SHP77 treated with DMSO at 0.1 percent for 48 hours (cell line): ENCODE measurements at regions not wholly inside any gene's neighbourhood (a gene's known extent, or its start where the extent isn't known, plus 50 kb on each side); places are given as distances from the start of the nearest gene placed in this dataset.

Experiments used
- DNase-seq: peaks from one replicate; lab custom pipeline; 2025; lab: John Stamatoyannopoulos, UW

- no peak for DNase-seq
Observed at GRCh38 chr6:6918216-6918983, 189.4 kb upstream of the RREB1 start.

- no peak for DNase-seq
Observed at GRCh38 chr6:6919173-6919572, 188.6 kb upstream of the RREB1 start.

DNA sequence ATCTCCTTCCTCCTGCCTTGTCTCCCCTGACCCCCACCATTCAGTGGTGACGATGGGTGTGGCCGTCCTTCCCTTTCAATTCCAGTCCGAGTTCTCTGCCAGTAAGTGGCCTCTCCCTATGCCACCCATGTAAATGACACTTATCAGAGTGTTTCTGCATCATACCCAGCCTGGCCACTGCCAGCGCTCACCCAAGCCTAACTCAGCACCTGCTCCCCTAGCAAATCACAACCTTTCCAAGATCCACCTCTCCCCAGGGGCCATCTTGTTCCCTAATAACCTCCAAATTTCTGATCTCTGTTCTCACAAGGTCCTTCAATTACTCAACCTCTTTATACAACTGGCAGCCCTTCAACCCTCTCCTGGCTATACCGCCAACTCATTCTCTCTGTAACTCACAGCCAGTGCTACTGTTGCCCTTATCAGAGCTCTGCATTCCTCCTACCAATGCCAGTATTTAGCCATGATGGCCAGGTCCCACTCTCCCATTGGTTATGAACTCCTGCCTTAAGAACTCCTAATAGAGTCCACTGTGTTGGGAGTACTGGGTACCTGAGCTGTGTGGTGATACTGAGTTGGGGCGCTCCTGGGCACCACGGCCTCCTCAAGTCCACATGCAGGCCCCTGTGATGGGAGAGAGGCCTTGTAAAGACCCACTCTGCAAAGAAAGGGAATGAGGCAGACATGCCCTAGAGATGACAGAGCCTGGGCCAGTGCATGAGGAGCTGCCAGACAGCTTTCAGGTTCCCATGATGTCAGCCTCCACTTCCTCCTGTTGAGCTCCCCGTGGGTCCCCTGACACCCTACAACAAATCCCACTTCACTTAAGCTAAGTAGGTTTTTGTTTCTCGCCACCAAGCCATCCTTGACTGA is 187.4 kb upstream of the RREB1 start:
- DNase-seq = no peak

GRCh38 chr6:6920987-6921313 is 186.8 kb upstream of the RREB1 start:
- no peak for DNase-seq

DNA sequence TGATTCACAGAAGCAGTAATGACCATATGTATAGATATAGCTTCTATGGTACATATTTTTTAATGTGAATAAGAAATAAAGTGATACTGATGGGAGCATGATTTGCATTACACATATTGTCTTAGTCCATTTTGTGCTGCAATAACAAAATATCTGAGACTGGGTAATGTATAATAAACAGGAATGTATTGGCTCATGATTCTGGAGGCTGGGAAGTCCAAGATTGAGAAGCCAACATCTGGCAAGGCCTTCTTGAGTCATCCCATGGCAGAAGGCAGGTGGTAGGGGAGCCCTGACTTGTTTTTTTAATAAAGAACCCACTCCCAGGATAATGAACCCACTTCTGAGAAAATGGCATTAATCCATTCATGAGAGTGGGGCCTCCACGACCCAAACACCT is 185.6 kb upstream of the RREB1 start:
- no peak for DNase-seq

DNA sequence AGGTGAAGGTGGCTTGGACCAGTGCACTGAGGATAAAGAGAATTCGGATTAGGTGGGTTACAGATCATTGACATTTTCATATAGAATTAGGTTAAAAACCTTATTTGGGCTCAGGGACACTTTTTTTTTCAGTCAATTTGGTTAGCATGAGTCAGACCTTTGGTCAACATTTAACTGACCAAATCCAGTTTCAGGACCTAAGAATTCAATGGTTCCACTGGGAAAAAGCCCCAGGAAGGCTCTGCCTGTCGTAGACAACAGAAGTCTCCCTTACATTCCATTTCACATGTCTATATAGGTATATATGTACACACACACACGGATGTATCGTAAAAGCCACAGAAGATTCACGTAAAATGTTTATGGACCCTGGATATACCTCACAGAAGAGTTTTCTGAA is 184.2 kb upstream of the RREB1 start:
- no peak for DNase-seq

DNA sequence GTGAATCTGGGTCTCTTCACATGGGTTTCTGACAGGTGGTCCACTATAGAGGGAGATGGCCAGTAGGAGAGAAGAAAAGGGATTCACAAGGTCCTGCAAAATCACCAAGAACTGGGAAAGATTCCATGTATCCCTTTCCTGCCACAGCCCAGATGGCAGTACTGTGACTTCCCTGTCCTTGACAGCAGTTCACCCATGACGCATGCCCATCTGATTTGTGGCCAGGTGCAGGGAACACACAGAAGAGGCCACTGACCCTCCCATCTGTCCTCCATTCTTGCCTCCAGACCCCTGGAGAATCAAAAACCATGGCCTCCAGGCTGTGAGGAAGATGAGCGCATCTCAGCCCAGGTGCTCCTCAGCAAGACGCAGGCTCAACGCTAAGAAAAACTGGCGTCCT is 183.1 kb upstream of the RREB1 start:
- no peak for DNase-seq

DNA sequence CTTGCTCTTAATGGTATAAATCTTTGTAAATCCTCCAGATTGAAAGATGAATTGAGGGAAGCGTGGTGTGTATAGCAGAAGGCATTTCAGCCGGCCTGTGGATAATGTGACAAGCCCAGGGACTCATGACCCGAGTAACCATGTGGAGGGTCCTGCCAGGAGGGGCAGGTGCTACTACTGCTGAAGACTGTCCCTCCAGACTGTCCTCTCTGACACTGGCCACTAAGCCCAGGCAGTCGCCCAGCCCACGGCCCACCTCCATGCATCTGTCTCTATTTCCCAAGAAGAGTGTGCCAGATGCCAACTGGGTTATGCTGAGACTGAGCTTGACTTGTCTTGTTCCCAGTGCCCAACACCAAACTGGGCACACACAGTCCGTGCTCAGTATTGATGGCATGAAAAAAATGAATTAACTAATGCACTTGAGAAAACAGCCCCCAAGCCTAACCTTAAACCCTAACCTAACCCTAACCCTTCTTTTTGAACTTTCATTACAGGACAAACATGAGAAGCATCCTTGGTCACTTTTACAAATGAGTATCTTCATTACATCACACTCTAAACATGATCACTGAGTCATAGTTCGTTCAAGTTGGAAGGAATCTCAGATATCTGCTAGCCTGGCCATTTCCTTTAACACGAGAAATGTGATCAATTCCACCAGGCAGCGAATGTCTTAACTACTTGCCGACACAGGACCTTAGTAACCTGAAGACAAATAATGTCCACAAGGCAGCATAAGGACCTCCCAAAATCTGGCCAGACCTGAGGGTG is 182.2 kb upstream of the RREB1 start:
- DNase-seq = no peak

GRCh38 chr6:6926856-6927255 is 180.9 kb upstream of the RREB1 start:
- DNase-seq = no peak

GRCh38 chr6:6927521-6928361 is 180.0 kb upstream of the RREB1 start:
- no peak for DNase-seq

- no peak for DNase-seq
Observed at GRCh38 chr6:6930223-6930880, 177.4 kb upstream of the RREB1 start.

GRCh38 chr6:6931071-6932025 is 176.4 kb upstream of the RREB1 start:
- no peak for DNase-seq

GRCh38 chr6:6932341-6932740 is 175.4 kb upstream of the RREB1 start:
- DNase-seq = no peak

DNA sequence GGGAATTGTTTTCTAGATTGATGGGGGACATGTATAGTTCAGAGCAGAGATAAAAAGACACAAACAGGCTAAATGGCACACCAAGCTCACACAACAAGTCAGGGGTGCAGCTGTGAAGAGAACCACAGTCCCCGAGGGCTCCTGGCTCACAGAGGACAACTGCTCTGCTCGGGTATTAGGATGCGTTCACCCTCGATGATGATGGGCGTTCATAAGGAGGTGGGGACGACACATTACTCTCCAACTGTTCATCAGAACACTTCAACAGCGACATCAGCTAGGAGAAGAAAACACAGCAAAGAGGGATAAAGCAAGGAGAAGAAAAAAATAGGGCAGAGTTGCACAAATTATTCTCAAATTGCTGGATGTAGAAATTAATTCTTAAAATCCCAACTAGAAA is 174.8 kb upstream of the RREB1 start:
- DNase-seq = no peak

DNA sequence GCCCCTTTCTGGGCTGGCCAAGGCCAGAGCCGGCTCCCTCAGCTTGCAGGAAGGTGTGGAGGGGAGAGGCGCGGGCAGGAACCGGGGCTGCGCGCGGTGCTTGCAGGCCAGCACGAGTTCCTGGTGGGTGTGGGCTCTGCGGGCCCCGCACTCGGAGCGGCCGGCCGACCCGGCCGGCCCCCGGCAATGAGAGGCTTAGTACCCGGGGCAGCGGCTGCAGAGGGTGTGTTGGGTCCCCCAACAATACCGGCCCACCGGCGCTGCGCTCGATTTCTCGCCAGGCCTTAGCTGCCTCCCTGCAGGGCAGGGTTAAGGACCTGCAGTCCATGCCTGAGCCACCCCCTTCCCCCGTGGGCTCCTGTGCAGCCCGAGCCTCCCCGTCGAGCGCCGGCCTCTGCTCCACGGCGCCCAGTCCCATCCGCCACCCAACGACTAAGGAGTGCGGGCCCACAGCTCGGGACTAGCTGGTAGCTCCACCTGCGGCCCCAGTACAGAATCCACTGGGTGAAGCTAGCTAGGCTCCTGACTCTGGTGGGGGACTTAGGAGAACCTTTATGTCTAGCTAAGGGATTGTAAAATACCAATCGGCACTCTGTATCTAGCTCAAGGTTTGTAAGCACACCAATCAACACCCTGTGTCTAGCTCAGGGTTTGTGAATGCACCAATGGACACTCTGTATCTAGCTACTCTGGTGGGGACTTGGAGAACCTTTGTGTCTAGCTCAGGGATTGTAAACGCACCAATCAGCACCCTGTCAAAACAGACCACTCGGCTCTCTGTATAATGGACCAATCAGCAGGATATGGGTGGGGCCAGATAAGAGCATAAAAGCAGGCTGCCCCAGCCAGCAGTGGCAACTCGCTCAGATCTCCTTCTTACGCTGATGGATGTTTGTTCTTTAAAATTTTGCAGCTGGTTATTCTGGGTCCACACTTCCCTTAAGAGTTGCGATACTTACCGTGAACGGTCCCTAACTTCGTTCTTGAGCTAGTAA is 167.4 kb upstream of the RREB1 start:
- no peak for DNase-seq

- no peak for DNase-seq
Observed at GRCh38 chr6:6941201-6941600, 166.6 kb upstream of the RREB1 start.

GRCh38 chr6:6942091-6942490 is 165.7 kb upstream of the RREB1 start:
- DNase-seq = no peak

DNA sequence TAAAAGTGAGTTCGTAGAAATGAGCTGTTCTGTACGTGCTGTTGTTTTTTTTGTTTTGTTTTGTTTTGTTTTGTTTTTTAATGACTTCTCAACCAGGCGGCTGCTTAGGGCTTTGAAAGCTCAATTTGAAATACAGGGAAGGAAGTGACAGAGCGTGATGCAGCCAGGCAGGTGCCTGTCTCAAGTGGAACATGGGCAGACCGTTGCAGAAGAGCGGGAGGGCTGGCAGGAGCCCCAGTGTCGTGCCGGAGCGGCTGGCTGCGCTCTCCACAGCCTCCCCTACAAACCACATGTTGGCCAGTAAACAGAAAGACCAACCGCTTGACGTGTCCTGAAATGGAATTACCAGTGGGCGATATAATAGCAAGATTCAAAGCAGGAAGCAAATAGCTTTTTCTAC is 164.9 kb upstream of the RREB1 start:
- DNase-seq = peak; percentile 84

GRCh38 chr6:6943421-6943820 is 164.3 kb upstream of the RREB1 start:
- DNase-seq = no peak
